ENCODE measurements at regions not wholly inside any gene's neighbourhood (a gene's known extent, or its start where the extent isn't known, plus 50 kb on each side); places are given as distances from the start of the nearest gene placed in this dataset.

GRCh38 chr10:30557884-30558283, 71.7 kb downstream of the LYZL2 start (continued):
- TF ChIP-seq RREB1 (CRISPR knock-in tag; IDR thresholded peaks at IDR 0.05), result no peak
- no peak for TF ChIP-seq PML (IDR thresholded peaks at IDR 0.05; ENCODE audit: low read length)
- TF ChIP-seq CREB3 (tag; conservative IDR thresholded peaks at IDR 0.05; ENCODE audit: low read depth), result no peak
- TF ChIP-seq ZBTB1 (CRISPR knock-in tag; IDR thresholded peaks at IDR 0.05; ENCODE audit: borderline replicate concordance, low read depth), result no peak
- TF ChIP-seq TFE3 (CRISPR knock-in tag; IDR thresholded peaks at IDR 0.05), result no peak
- TF ChIP-seq RNF219 (CRISPR knock-in tag; IDR thresholded peaks at IDR 0.05), result no peak
- TF ChIP-seq NONO (IDR thresholded peaks at IDR 0.05; ENCODE audit: low read depth in 2 of 2, low read length in 1 of 2), result no peak
- no peak for TF ChIP-seq TAF15 (IDR thresholded peaks at IDR 0.05; ENCODE audit: low read depth, low read length)
- TF ChIP-seq ZNF224 (CRISPR knock-in tag; IDR thresholded peaks at IDR 0.05), result no peak
- TF ChIP-seq ZNF551 (CRISPR knock-in tag; IDR thresholded peaks at IDR 0.05), result no peak
- TF ChIP-seq CUX1 (CRISPR knock-in tag; IDR thresholded peaks at IDR 0.05), result no peak

All from K562 (cell line).